ENCODE measurements at regions not wholly inside any gene's neighbourhood (a gene's known extent, or its start where the extent isn't known, plus 50 kb on each side); places are given as distances from the start of the nearest gene placed in this dataset.
"Not testable (repeated sequence)": the region's sequence is repeated elsewhere in the genome, so short reads cannot be mapped to it uniquely, and the experiment has no call there.

GRCh38 chr18:51573886-51574285 lies 376.4 kb upstream of the MEX3C start:
- TF ChIP-seq CTCF (conservative IDR thresholded peaks at IDR 0.05; ENCODE audit: low read length); EZH2phosphoT487 (IDR thresholded peaks at IDR 0.05; ENCODE audit: borderline replicate concordance, low read depth, low read length): not testable (repeated sequence)

Measured in OCI-LY7 (cell line).